HG02588 (cell line): ENCODE measurements at regions not wholly inside any gene's neighbourhood (a gene's known extent, or its start where the extent isn't known, plus 50 kb on each side); places are given as distances from the start of the nearest gene placed in this dataset.

Source experiments
- ATAC-seq: cut with Tn5 transposase; IDR thresholded peaks from one replicate; pipeline ENCODE4 v1.9.1; 2021; ENCODE audit warnings: mild to moderate bottlenecking, moderate library complexity; ENCODE audit not compliant: unreplicated experiment

- no peak for ATAC-seq
Measured at GRCh38 chr5:68379275-68380036, 163.9 kb downstream of the PIK3R1 start.

GRCh38 chr5:68380078-68380477 is 164.5 kb downstream of the PIK3R1 start:
- ATAC-seq: no peak

- no peak for ATAC-seq
Measured at GRCh38 chr5:68381060-68381459, 165.5 kb downstream of the PIK3R1 start.

GRCh38 chr5:68381909-68382308 is 166.4 kb downstream of the PIK3R1 start:
- ATAC-seq: no peak

- ATAC-seq: no peak
Measured at GRCh38 chr5:68382640-68383039, 167.1 kb downstream of the PIK3R1 start.

GRCh38 chr5:68383888-68384310 is 168.3 kb downstream of the PIK3R1 start:
- ATAC-seq: no peak

GRCh38 chr5:68384936-68385594 is 169.5 kb downstream of the PIK3R1 start:
- no peak for ATAC-seq

- no peak for ATAC-seq
Measured at GRCh38 chr5:68385936-68386335, 170.4 kb downstream of the PIK3R1 start.

- ATAC-seq: no peak
Measured at GRCh38 chr5:68387074-68387796, 171.7 kb downstream of the PIK3R1 start.

GRCh38 chr5:68389618-68390017 is 174.1 kb downstream of the PIK3R1 start:
- ATAC-seq: no peak

GRCh38 chr5:68392617-68393016 is 177.1 kb downstream of the PIK3R1 start:
- no peak for ATAC-seq

GRCh38 chr5:68395302-68395701 is 179.7 kb downstream of the PIK3R1 start:
- no peak for ATAC-seq

GRCh38 chr5:68395926-68396511 is 180.5 kb downstream of the PIK3R1 start:
- ATAC-seq: no peak

- no peak for ATAC-seq
Measured at GRCh38 chr5:68396722-68397121, 181.2 kb downstream of the PIK3R1 start.

- ATAC-seq: no peak
Measured at GRCh38 chr5:68398146-68398812, 182.7 kb downstream of the PIK3R1 start.

- no peak for ATAC-seq
Measured at GRCh38 chr5:68403301-68403700, 187.7 kb downstream of the PIK3R1 start.

- no peak for ATAC-seq
Measured at GRCh38 chr5:68404246-68404645, 188.7 kb downstream of the PIK3R1 start.

GRCh38 chr5:68405026-68405684 is 189.6 kb downstream of the PIK3R1 start:
- no peak for ATAC-seq

- peak; percentile 28 for ATAC-seq
Measured at GRCh38 chr5:68405784-68406743, 190.5 kb downstream of the PIK3R1 start.
